Activated CD4-positive, alpha-beta T cell treated with anti-CD3 and anti-CD28 coated beads for 36 hours (primary cell): ENCODE measurements at regions not wholly inside any gene's neighbourhood (a gene's known extent, or its start where the extent isn't known, plus 50 kb on each side); places are given as distances from the start of the nearest gene placed in this dataset.

Experiments
- ATAC-seq: fragments of 200-7000 bp; cut with Tn5 transposase; one replicate; pipeline ENCODE4 v1.10.0; 2021; ENCODE audit warnings: mild to moderate bottlenecking, moderate library complexity
- CTCF ChIA-PET: fragments of 350-600 bp; sonication (Branson Sonifier 250); formaldehyde crosslinking; loops from one replicate; lab custom pipeline; 2021; ENCODE audit warnings: antibody characterized with exemption; lab: Charles Lee
- POLR2A ChIA-PET: fragments of 350-600 bp; sonication (Branson Sonifier 250); formaldehyde crosslinking; loops from one replicate; lab custom pipeline; 2021; ENCODE audit warnings: antibody characterized with exemption, inconsistent platforms; lab: Charles Lee
- DNase-seq: peaks from one replicate; pipeline ENCODE4 v3.0.0-alpha.2; 2020
- H3K27ac Mint-ChIP-seq: one replicate; pipeline ENCODE4 v1.8.0; 2021; ENCODE audit warnings: mixed read lengths
- H3K27me3 Mint-ChIP-seq: one replicate; pipeline ENCODE4 v1.8.0; 2021; ENCODE audit warnings: mixed read lengths
- H3K36me3 Mint-ChIP-seq: one replicate; pipeline ENCODE4 v1.8.0; 2021; ENCODE audit warnings: low read depth, mixed read lengths
- H3K4me1 Mint-ChIP-seq: one replicate; pipeline ENCODE4 v1.8.0; 2021; ENCODE audit warnings: mixed read lengths
- H3K4me3 Mint-ChIP-seq: one replicate; pipeline ENCODE4 v1.8.0; 2021; ENCODE audit warnings: mild to moderate bottlenecking, moderate library complexity, mixed read lengths
- H3K9me3 Mint-ChIP-seq: one replicate; pipeline ENCODE4 v1.8.0; 2021; ENCODE audit warnings: low read depth, mixed read lengths
- intact Hi-C, 2 experiments: fragments of 100-400 bp; cut with DNase I in 1 of 2; cut with micrococcal nuclease in 1 of 2; formaldehyde crosslinking; loops; one replicate each; pipeline versions ENCODE4 v1.14.2 to v1.15.1; 2022 to 2024; cut with DNase I, micrococcal nuclease

DNA sequence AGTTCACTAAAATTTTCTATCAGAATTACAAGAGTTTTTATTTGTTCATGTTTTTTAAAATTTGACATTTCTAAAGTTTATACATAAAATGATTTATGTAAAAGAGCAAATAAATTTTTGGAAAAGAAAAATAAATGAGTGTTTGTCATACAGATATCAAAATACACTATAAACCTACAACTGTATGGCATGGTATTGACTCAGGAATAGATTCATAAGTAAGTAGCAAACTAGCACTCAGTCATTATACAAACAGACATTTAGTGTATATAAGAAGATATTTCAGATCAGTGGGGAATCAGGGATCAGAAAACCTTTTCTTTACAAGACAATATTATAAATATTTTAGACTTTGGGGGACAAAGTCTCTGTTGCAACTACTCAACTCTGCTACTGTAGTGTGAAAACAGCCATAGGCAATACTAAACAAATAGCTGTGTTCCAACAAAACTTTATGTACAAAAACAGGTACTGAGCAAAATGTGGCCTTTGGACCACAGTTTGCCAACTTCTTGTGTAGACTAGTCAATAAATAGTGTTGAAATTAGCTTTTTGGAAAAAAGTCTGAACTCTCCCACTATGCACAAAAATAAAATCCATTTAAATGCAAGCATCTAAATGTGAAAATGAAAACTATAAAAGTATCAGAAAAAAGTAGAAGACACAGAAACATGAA, 508.8 kb upstream of the CAMK1G start:
- Mint-ChIP-seq H3K36me3 (no peaks in the 10 kb centered on the region), H3K27ac (no peak overlapping the region), H3K4me1 (no peaks in the 10 kb centered on the region), H3K9me3 (no peaks in the 10 kb centered on the region), H3K4me3 (no peak overlapping the region), H3K27me3 (peaks cover 2% of the 10 kb centered on the region)
- ChIA-PET POLR2A (no interaction called here), CTCF (no interaction called here)
- intact Hi-C loops, result no loop called here
- DNase-seq (no peak), ATAC-seq (no peak)

DNA sequence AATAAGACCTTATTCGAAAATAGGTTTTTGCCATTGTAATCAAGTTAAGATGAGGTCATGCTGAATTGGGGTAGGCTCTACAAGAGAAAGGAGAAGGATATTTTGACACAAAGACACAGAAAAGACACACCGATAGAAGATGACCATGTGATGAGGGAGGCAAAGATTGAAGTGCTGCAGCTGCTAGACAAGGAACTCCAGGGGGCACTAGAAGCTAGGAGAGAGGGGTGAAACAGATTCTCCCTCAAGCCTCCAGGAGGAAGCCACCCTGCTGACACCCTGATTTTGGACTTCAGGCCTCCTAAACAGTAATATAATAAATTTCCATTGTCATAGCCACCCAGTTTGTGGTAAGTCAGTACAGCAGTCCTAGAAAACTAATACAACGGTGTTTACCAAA, 506.8 kb upstream of the CAMK1G start:
- POLR2A ChIA-PET, result no interaction called here
- no peak overlapping the region for H3K4me3 Mint-ChIP-seq
- H3K36me3 Mint-ChIP-seq, result no peaks in the 10 kb centered on the region

DNA sequence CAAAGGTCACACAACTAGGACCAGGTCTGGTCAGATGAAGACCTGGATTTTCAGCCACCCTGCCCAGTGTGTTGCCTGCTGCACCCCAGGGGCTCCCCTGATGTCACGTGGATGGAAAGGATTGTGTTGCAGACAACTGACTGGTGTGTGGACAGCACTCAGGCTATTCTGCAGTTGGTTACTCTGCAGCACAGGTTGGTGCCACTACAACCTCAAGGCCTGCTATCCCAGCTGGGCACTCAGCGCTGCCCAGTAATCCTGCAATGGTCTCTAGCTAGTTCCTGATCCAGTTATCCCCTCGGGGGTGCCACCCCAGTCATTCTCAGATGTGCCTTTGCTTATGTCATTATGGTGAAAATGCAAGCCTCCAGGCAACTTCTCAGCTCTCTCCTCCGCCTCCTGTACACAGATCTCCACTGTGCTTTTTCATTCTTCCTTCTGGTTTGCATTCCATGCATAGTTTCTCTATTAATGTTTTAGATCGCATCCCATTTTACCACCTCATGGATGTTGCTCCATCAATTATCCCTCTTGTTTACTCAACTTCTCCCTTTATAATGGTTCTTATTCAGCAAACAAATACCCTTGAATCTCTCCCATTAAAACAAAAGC, 503.2 kb upstream of the CAMK1G start:
- no peak overlapping the region for H3K4me3 Mint-ChIP-seq
- ATAC-seq, result no peak

More for the DNA sequence above, 506.8 kb upstream of the CAMK1G start:
- ATAC-seq (no peak), DNase-seq (no peak)
- H3K9me3 Mint-ChIP-seq, result no peaks in the 10 kb centered on the region
- no peak overlapping the region for H3K27ac Mint-ChIP-seq
- intact Hi-C loops, result no loop called here
- no peaks in the 10 kb centered on the region for H3K4me1 Mint-ChIP-seq
- peaks cover 9% of the 10 kb centered on the region for H3K27me3 Mint-ChIP-seq
- CTCF ChIA-PET, result interaction anchor here (0.8 kb wide), 1 partner anchor 27 kb away, joined by 3 read pairs; no protein-coding TSS in a partner anchor

DNA sequence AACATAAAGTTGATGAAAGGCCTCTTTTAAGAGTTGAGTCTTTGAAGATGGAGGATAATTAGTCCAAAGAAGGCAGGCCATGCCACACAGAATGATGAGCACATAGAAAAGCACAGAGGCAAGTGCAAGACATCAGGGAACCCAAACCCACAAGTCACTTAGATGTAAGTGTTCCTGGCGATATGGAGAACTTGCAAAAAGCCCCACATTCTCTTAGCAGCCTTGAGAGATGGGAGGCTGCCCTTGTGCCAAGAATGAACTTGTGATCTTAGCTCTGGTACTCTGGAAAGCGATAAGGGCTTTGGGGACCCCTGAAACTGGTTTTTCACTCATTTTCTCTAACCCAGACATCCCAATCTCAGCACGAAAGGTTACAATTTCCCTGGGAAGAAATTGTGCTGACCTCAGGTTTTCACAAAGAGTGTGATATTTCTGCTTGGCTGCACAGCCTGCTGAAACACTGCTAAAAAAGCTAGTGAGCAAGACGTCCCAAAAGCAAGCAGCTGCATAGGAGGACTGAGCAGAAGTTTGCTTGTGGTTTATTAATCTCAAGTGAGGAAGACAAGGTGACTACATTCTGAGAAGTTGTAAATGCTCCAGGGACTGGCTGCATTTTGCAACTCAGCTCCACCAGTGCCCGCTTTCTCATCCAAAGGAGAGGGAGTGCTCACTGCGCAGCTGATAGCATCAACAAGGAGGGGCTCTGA, 496.9 kb upstream of the CAMK1G start:
- ChIA-PET POLR2A (no interaction called here), CTCF (interaction anchor here (0.6 kb wide), 1 partner anchor 13 kb away, joined by 3 read pairs; no protein-coding TSS in a partner anchor)
- H3K27me3 Mint-ChIP-seq, result peaks cover 5% of the 10 kb centered on the region
- no peak overlapping the region for H3K4me3 Mint-ChIP-seq
- intact Hi-C loops, result no loop called here
- no peaks in the 10 kb centered on the region for H3K36me3 Mint-ChIP-seq
- peaks cover 2% of the 10 kb centered on the region for H3K9me3 Mint-ChIP-seq
- no peak overlapping the region for H3K27ac Mint-ChIP-seq
- ATAC-seq (no peak), DNase-seq (no peak)
- H3K4me1 Mint-ChIP-seq, result no peaks in the 10 kb centered on the region

More for the DNA sequence above, 503.2 kb upstream of the CAMK1G start:
- intact Hi-C loops, result no loop called here
- no peak for DNase-seq
- H3K9me3 Mint-ChIP-seq, result no peaks in the 10 kb centered on the region
- H3K4me1 Mint-ChIP-seq, result no peaks in the 10 kb centered on the region
- peaks cover 12% of the 10 kb centered on the region for H3K27me3 Mint-ChIP-seq
- H3K36me3 Mint-ChIP-seq, result no peaks in the 10 kb centered on the region
- ChIA-PET POLR2A (no interaction called here), CTCF (no interaction called here)
- no peak overlapping the region for H3K27ac Mint-ChIP-seq

DNA sequence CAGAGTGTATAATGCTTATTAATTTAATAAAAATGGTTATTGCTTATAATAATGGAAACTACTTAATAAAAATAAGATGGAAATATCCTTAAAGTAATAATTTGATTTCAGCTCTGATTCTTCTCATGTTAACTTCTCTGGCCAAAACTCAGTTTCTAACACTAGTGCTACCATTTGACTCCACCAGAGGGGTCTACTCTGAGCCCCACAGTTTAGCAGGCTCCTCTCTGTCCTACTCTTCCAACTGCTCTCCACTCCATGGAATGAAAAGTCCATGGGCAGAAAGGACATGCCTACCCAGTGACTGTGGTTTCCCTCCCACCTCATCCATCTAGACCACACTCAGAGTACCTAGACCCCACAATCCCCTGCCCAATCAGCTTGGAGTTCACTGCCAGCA, 489.1 kb upstream of the CAMK1G start:
- Mint-ChIP-seq H3K9me3 (peaks cover 4% of the 10 kb centered on the region), H3K27me3 (peaks cover 4% of the 10 kb centered on the region), H3K36me3 (no peaks in the 10 kb centered on the region), H3K27ac (no peak overlapping the region), H3K4me1 (no peaks in the 10 kb centered on the region), H3K4me3 (no peak overlapping the region)
- ATAC-seq (no peak), DNase-seq (no peak)
- ChIA-PET POLR2A (no interaction called here), CTCF (interaction anchor here (0.7 to 1.6 kb wide), 3 partner anchors 16 to 912 kb away, joined by 3 to 4 read pairs (median 3); no protein-coding TSS in a partner anchor)
- intact Hi-C loops, result no loop called here

DNA sequence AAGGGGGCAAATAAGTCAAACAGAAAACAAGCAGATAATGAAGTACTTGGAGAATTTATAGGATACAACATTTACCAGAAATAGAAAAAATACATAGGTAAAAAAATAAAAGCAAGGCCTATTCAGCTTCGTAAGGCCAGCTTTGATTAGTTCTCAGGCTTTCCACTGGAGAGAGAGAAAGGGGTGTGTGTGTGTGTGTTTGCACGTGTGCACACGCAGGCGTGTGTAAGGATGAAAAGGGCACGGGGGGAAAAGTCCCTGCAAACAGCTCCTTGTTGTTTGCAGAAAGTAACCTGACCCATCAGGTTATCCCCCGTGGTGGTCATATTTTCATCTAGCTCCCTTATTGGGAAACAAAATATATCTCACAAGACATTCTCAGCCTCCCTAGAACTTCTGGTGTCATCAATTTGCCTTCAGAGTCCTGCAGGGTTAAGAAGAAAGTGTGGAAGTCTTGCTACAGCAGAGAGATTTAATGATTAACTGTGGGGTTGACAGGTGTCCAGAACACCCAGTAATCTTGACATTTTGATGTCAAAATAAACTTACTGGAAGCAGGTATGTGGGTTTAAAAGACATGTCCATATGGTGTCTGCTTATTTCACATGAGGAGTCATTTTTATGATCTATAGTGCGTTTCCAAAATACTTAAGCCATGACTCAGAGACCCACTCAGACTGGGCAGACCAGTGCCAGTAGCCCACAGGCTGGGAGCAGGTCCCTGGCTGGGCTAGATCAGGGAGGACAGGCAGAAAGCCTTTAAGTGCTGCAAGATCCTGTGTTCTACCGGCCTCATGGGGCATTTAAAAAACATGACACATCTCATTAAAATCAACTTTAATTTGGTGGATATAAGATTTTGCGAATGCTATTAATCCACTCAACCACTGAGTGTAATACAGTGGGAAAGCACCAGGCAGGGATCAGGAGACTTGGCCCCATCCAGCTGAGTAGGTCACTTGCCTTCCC, 487.6 kb upstream of the CAMK1G start:
- CTCF ChIA-PET, result interaction anchor here (1.3 kb wide), 1 partner anchor 470 kb away, joined by 3 read pairs; no protein-coding TSS in a partner anchor
- intact Hi-C loops, result no loop called here
- H3K27ac Mint-ChIP-seq, result no peak overlapping the region
- H3K27me3 Mint-ChIP-seq, result peaks cover 4% of the 10 kb centered on the region
- ATAC-seq (no peak), DNase-seq (no peak)
- H3K36me3 Mint-ChIP-seq, result no peaks in the 10 kb centered on the region
- peaks cover 2% of the 10 kb centered on the region for H3K9me3 Mint-ChIP-seq
- no peaks in the 10 kb centered on the region for H3K4me1 Mint-ChIP-seq
- H3K4me3 Mint-ChIP-seq, result no peak overlapping the region
- POLR2A ChIA-PET, result no interaction called here

DNA sequence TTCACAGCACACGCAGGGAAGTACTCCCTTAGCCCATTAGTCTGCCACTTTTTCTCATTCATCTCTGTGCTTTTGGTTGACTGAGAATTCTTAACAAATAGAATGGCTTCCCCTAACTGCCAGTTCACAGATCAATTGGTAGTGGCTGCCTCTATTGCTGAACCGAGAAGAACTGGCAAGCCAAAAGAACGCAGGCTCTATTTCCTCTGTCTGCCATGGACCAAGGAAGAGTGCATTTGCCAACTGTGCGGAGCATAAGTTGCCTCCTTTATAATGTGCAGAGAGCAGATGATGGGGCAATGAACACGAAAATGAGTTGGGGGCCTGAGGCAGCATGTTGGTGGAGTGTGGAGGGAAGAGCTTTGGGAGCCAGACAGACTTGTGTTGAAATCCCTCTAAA, 483.1 kb upstream of the CAMK1G start:
- H3K27ac Mint-ChIP-seq, result no peak overlapping the region
- intact Hi-C loops, result no loop called here
- ATAC-seq (no peak), DNase-seq (no peak)
- H3K9me3 Mint-ChIP-seq, result no peaks in the 10 kb centered on the region
- ChIA-PET CTCF (no interaction called here), POLR2A (interaction anchor here (0.6 kb wide), 1 partner anchor 11 kb away, joined by 3 read pairs; no protein-coding TSS in a partner anchor)
- H3K36me3 Mint-ChIP-seq, result no peaks in the 10 kb centered on the region
- no peak overlapping the region for H3K4me3 Mint-ChIP-seq
- H3K27me3 Mint-ChIP-seq, result peaks cover 4% of the 10 kb centered on the region
- no peaks in the 10 kb centered on the region for H3K4me1 Mint-ChIP-seq

DNA sequence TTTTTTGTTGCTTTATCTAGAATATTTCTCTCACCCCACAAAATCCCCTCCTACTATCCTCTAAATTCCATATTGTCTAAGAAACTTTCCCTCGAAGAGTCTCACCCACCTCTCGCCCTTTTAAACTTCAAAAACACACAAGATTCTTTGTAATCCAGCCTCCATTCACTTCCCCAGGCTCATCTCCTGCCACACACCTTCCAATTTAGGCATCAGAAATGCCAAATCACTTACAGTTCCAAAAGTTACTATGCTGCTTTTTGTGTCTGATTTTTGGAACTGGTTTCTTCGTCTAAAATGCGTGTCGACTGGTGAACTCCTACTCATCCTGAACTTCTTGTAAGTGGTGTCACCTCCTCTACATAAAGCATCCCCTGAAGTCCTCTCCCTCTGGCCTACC, 482.4 kb upstream of the CAMK1G start:
- ChIA-PET CTCF (no interaction called here), POLR2A (interaction anchor here (0.6 kb wide), 1 partner anchor 10 kb away, joined by 3 read pairs; no protein-coding TSS in a partner anchor)
- H3K27me3 Mint-ChIP-seq, result peaks cover 4% of the 10 kb centered on the region
- no peak overlapping the region for H3K4me3 Mint-ChIP-seq
- no peaks in the 10 kb centered on the region for H3K4me1 Mint-ChIP-seq
- intact Hi-C loops, result no loop called here
- no peaks in the 10 kb centered on the region for H3K36me3 Mint-ChIP-seq
- no peaks in the 10 kb centered on the region for H3K9me3 Mint-ChIP-seq
- DNase-seq, result no peak
- no peak for ATAC-seq
- no peak overlapping the region for H3K27ac Mint-ChIP-seq

DNA sequence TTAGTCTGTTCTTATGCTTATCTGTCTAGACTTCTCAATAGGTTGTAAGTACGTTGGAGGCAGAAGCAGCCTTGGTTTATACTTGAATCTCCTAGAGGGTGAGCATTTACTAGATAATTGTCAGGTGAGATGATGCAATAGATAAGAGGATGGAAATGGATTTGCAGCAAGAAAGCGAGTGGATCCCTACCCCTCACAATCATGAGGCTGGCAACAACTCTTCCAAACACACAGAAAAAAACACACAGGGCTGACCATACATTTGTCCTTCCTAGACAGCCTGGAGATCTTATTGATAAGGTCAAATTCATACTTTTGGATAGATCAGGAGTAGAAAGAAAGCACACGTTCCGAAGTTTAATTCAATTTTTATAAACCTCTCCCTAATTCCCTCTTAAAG, 481.4 kb upstream of the CAMK1G start:
- Mint-ChIP-seq H3K9me3 (no peaks in the 10 kb centered on the region), H3K4me1 (no peaks in the 10 kb centered on the region), H3K36me3 (no peaks in the 10 kb centered on the region), H3K27me3 (peaks cover 4% of the 10 kb centered on the region), H3K27ac (no peak overlapping the region), H3K4me3 (no peak overlapping the region)
- intact Hi-C loops, result no loop called here
- ATAC-seq, result no peak
- POLR2A ChIA-PET, result no interaction called here
- CTCF ChIA-PET, result no interaction called here
- no peak for DNase-seq

DNA sequence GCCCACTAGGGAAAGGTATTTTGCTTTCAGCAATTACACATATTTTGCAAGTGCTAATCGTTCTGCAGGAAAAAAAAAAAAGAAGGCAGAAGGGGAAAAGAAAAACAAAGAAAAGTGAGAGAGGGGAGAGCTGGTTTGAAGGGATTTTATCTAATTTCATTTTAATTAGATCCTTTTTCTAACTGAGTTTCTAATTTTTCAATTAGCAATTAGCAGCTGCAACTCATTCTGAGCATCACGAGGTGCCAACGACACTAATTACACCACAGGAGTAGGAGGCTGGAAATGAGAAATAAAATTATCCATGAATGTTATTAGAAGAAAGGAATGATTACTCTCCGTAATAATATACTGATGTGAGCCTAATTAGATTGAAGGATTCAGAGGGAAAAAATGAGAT, 481.0 kb upstream of the CAMK1G start:
- POLR2A ChIA-PET, result no interaction called here
- CTCF ChIA-PET, result interaction anchor here (0.6 kb wide), 1 partner anchor 628 kb away, joined by 3 read pairs; no protein-coding TSS in a partner anchor
- H3K9me3 Mint-ChIP-seq, result no peaks in the 10 kb centered on the region
- ATAC-seq, result no peak
- no peaks in the 10 kb centered on the region for H3K36me3 Mint-ChIP-seq
- H3K4me3 Mint-ChIP-seq, result no peak overlapping the region
- DNase-seq, result no peak
- intact Hi-C loops, result no loop called here
- peaks cover 4% of the 10 kb centered on the region for H3K27me3 Mint-ChIP-seq
- no peaks in the 10 kb centered on the region for H3K4me1 Mint-ChIP-seq
- no peak overlapping the region for H3K27ac Mint-ChIP-seq

DNA sequence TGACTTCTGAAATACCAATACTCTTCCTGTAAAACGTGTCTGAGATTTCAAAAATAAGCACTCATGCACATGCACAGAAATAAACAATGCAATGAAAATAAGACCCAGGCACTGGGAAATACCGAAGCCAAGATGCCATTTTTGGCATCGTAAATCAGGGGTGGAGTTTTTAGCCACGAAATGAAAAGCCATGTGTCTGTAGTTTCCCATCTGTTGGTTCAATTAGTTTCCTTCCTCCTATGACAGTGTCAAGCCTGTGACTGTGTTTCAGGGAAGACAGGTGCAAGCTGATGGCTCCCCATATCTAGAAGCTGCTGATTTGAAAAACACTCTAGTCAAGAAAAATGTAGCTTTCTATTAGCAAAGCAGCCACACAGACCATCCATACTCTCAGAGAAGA, 480.4 kb upstream of the CAMK1G start:
- no peaks in the 10 kb centered on the region for H3K36me3 Mint-ChIP-seq
- ChIA-PET CTCF (interaction anchor here (0.6 kb wide), 1 partner anchor 628 kb away, joined by 3 read pairs; no protein-coding TSS in a partner anchor), POLR2A (no interaction called here)
- H3K27me3 Mint-ChIP-seq, result peaks cover 4% of the 10 kb centered on the region
- H3K27ac Mint-ChIP-seq, result no peak overlapping the region
- no peaks in the 10 kb centered on the region for H3K4me1 Mint-ChIP-seq
- H3K9me3 Mint-ChIP-seq, result no peaks in the 10 kb centered on the region
- H3K4me3 Mint-ChIP-seq, result no peak overlapping the region
- ATAC-seq (no peak), DNase-seq (no peak)
- intact Hi-C loops, result no loop called here
